ENCODE measurements at regions not wholly inside any gene's neighbourhood (a gene's known extent, or its start where the extent isn't known, plus 50 kb on each side); places are given as distances from the start of the nearest gene placed in this dataset.

GRCh38 chr6:126481319-126481718 is 141.4 kb downstream of the CENPW start:
- Histone ChIP-seq H3K27me3 (ENCODE audit: low read depth) (no peaks in the 10 kb centered on the region), H3K27ac (replicated peaks) (no peak overlapping the region), H3K4me3 (no peak overlapping the region), H3K36me3 (no peaks in the 10 kb centered on the region), H3K9me3 (replicated peaks) (no peaks in the 10 kb centered on the region), H3K4me1 (no peaks in the 10 kb centered on the region)
- intact Hi-C loops (cut with micrococcal nuclease) = no loop called here
- no peak for TF ChIP-seq CTCF (IDR thresholded peaks at IDR 0.05; ENCODE audit: borderline replicate concordance)
- DNase-seq = no peak

GRCh38 chr6:126504792-126505191 is 164.9 kb downstream of the CENPW start:
- Histone ChIP-seq H3K4me1 (no peaks in the 10 kb centered on the region), H3K27me3 (ENCODE audit: low read depth) (no peaks in the 10 kb centered on the region), H3K27ac (replicated peaks) (no peak overlapping the region), H3K36me3 (no peaks in the 10 kb centered on the region), H3K9me3 (replicated peaks) (peaks cover 37% of the 10 kb centered on the region), H3K4me3 (no peak overlapping the region)
- TF ChIP-seq CTCF (IDR thresholded peaks at IDR 0.05; ENCODE audit: borderline replicate concordance) = no peak
- intact Hi-C loops (cut with micrococcal nuclease) = no loop called here
- DNase-seq = no peak

- H3K27ac ChIP-seq (replicated peaks) = no peak overlapping the region
- peaks cover 41% of the 10 kb centered on the region for H3K9me3 ChIP-seq (replicated peaks)
- H3K36me3 ChIP-seq = no peaks in the 10 kb centered on the region
- TF ChIP-seq CTCF (IDR thresholded peaks at IDR 0.05; ENCODE audit: borderline replicate concordance) = no peak
- no peak for DNase-seq
- H3K27me3 ChIP-seq (ENCODE audit: low read depth) = no peaks in the 10 kb centered on the region
- no peaks in the 10 kb centered on the region for H3K4me1 ChIP-seq
- no peak overlapping the region for H3K4me3 ChIP-seq
- intact Hi-C loops (cut with micrococcal nuclease) = no loop called here
Observed at GRCh38 chr6:126513198-126513597, 173.3 kb downstream of the CENPW start.

GRCh38 chr6:126516411-126516810 is 176.5 kb downstream of the CENPW start:
- Histone ChIP-seq H3K36me3 (no peaks in the 10 kb centered on the region), H3K4me3 (no peak overlapping the region), H3K27me3 (ENCODE audit: low read depth) (no peaks in the 10 kb centered on the region), H3K27ac (replicated peaks) (no peak overlapping the region), H3K4me1 (no peaks in the 10 kb centered on the region), H3K9me3 (replicated peaks) (peaks cover 35% of the 10 kb centered on the region)
- intact Hi-C loops (cut with micrococcal nuclease) = no loop called here
- DNase-seq = no peak
- no peak for TF ChIP-seq CTCF (IDR thresholded peaks at IDR 0.05; ENCODE audit: borderline replicate concordance)

- Histone ChIP-seq H3K4me1 (no peaks in the 10 kb centered on the region), H3K27ac (replicated peaks) (no peak overlapping the region), H3K27me3 (ENCODE audit: low read depth) (no peaks in the 10 kb centered on the region), H3K36me3 (no peaks in the 10 kb centered on the region), H3K9me3 (replicated peaks) (peaks cover 12% of the 10 kb centered on the region), H3K4me3 (no peak overlapping the region)
- intact Hi-C loops (cut with micrococcal nuclease) = no loop called here
- no peak for DNase-seq
- no peak for TF ChIP-seq CTCF (IDR thresholded peaks at IDR 0.05; ENCODE audit: borderline replicate concordance)
Observed at GRCh38 chr6:126524811-126525326, 185.0 kb downstream of the CENPW start.

- H3K4me3 ChIP-seq = no peak overlapping the region
- no peaks in the 10 kb centered on the region for H3K9me3 ChIP-seq (replicated peaks)
- no peak overlapping the region for H3K27ac ChIP-seq (replicated peaks)
- intact Hi-C loops (cut with micrococcal nuclease) = no loop called here
- H3K27me3 ChIP-seq (ENCODE audit: low read depth) = no peaks in the 10 kb centered on the region
- no peaks in the 10 kb centered on the region for H3K36me3 ChIP-seq
- TF ChIP-seq CTCF (IDR thresholded peaks at IDR 0.05; ENCODE audit: borderline replicate concordance) = no peak
- no peak for DNase-seq
- H3K4me1 ChIP-seq = no peaks in the 10 kb centered on the region
Observed at GRCh38 chr6:126526547-126526946, 186.6 kb downstream of the CENPW start.

Measured in left ventricle myocardium inferior (tissue), 1 donor.